A549 (cell line): ENCODE measurements at regions not wholly inside any gene's neighbourhood (a gene's known extent, or its start where the extent isn't known, plus 50 kb on each side); places are given as distances from the start of the nearest gene placed in this dataset.

Experiments used
- ATAC-seq, 2 experiments: fragments of 200-7000 bp in 1 of 2; fragments of >200 bp in 1 of 2; cut with Nextera tagmentation in 1 of 2; cut with Tn5 transposase in 1 of 2; 3 replicates each; pipeline versions ENCODE4 v1.8.0 to v1.9.1; 2018 to 2020; ENCODE audit warnings: mild to moderate bottlenecking in 1 of 2, moderate library complexity in 1 of 2
- CTCF ChIA-PET: fragments of 300-600 bp; sonication (Branson Sonifier 250); formaldehyde crosslinking; extraction: SDS; loops from one replicate; lab custom pipeline; 2021; ENCODE audit warnings: antibody characterized with exemption, inconsistent platforms; lab: Yijun Ruan, JAX
- POLR2A ChIA-PET: fragments of 350-600 bp; formaldehyde crosslinking; extraction: SDS; loops from one replicate; lab custom pipeline; 2021; ENCODE audit warnings: antibody characterized with exemption, inconsistent platforms; lab: Yijun Ruan, JAX
- DNase-seq, 2 experiments: peaks; one replicate each; pipeline versions ENCODE4 v3.0.0 to v3.0.0-alpha.2; 2011 to 2016; ENCODE audit warnings: low read depth in 1 of 2, low spot score in 1 of 2
- FAIRE-seq: peaks from 2 replicates; lab custom pipeline; 2011; peaks lifted over from hg19 to GRCh38; lab: Jason Lieb, UNC
- H3K27ac ChIP-seq, 2 experiments: fragments of >200 bp; sonication (Bioruptor Twin); formaldehyde crosslinking; 3 replicates each; pipeline ENCODE4 v1.5.1; 2016 to 2017
- H3K4me1 ChIP-seq: fragments of >200 bp; sonication (Bioruptor Twin); formaldehyde crosslinking; 3 replicates; pipeline ENCODE4 v1.6.1; 2016
- H3K4me2 ChIP-seq: fragments of >200 bp; sonication (Bioruptor Twin); formaldehyde crosslinking; 3 replicates; pipeline ENCODE4 v1.6.1; 2016
- H3K4me3 ChIP-seq: fragments of >200 bp; sonication (Bioruptor Twin); formaldehyde crosslinking; 3 replicates; pipeline ENCODE4 v1.5.1; 2016
- H3K9me3 ChIP-seq: fragments of >200 bp; sonication (Bioruptor Twin); formaldehyde crosslinking; 3 replicates; pipeline ENCODE4 v1.6.1; 2016
- ATOH8 ChIP-seq: fragments of 250-450 bp; sonication (Bioruptor Pico); IDR thresholded peaks from 2 replicates; pipeline ENCODE4 v1.5.0; 2020; ENCODE audit warnings: low read depth, mild to moderate bottlenecking, moderate library complexity
- BHLHE40 ChIP-seq: IDR thresholded peaks from 2 replicates; pipeline ENCODE4 v1.6.1; 2012; ENCODE audit warnings: low read depth, low read length, inconsistent platforms
- CBX2 ChIP-seq: fragments of 200-600 bp; sonication (generic); IDR thresholded peaks from 2 replicates; pipeline ENCODE4 v1.6.1; 2016; ENCODE audit warnings: low read depth, mild to moderate bottlenecking, borderline replicate concordance
- CBX8 ChIP-seq: fragments of 200-600 bp; sonication (generic); IDR thresholded peaks from 2 replicates; pipeline ENCODE4 v1.6.1; 2016
- E2F6 ChIP-seq: IDR thresholded peaks from 2 replicates; pipeline ENCODE4 v1.6.1; 2012; ENCODE audit warnings: low read depth, borderline replicate concordance
- ESRRA ChIP-seq: fragments of 150-350 bp; IDR thresholded peaks from 2 replicates; pipeline ENCODE4 v1.6.1; 2014; ENCODE audit warnings: mild to moderate bottlenecking, low read length, borderline replicate concordance
- FOSB ChIP-seq: fragments of 250-450 bp; sonication (Bioruptor Pico); IDR thresholded peaks from 2 replicates; pipeline ENCODE4 v1.5.0; 2020; ENCODE audit warnings: mild to moderate bottlenecking, moderate library complexity
- FOSL2 ChIP-seq, 2 experiments: fragments of 450-650 bp in 1 of 2; fragments of >200 bp in 1 of 2; sonication (Bioruptor Twin) in 1 of 2; formaldehyde crosslinking; IDR thresholded peaks; 2 replicates each; pipeline versions ENCODE4 v1.5.0 to v1.6.1; 2016 to 2020; ENCODE audit warnings: mild to moderate bottlenecking in 1 of 2, moderate library complexity in 1 of 2
- FOXS1 ChIP-seq: fragments of 250-450 bp; sonication (Bioruptor Pico); IDR thresholded peaks from 2 replicates; pipeline ENCODE4 v1.5.0; 2020; ENCODE audit warnings: mild to moderate bottlenecking, moderate library complexity
- HMGXB4 ChIP-seq: fragments of 250-450 bp; sonication (Bioruptor Pico); IDR thresholded peaks from 2 replicates; pipeline ENCODE4 v1.5.0; 2021; ENCODE audit warnings: mild to moderate bottlenecking, moderate library complexity, borderline replicate concordance
- HOXA7 ChIP-seq: fragments of 250-450 bp; sonication (Bioruptor Pico); IDR thresholded peaks from 2 replicates; pipeline ENCODE4 v1.5.0; 2020; ENCODE audit warnings: mild to moderate bottlenecking, moderate library complexity
- HOXB5 ChIP-seq: fragments of 250-450 bp; sonication (Bioruptor Pico); IDR thresholded peaks from 2 replicates; pipeline ENCODE4 v1.5.0; 2020; ENCODE audit warnings: mild to moderate bottlenecking, moderate library complexity
- JUN ChIP-seq, 2 experiments: fragments of >200 bp; sonication (Bioruptor Twin); formaldehyde crosslinking; IDR thresholded peaks; 2 replicates in 1 of 2; 3 replicates in 1 of 2; pipeline ENCODE4 v1.6.1; 2016 to 2017
- KDM5A ChIP-seq: fragments of 200-600 bp; sonication (generic); IDR thresholded peaks from 2 replicates; pipeline ENCODE4 v1.6.1; 2016; ENCODE audit warnings: antibody characterized with exemption, mild to moderate bottlenecking
- MYC ChIP-seq: IDR thresholded peaks from 2 replicates; pipeline ENCODE4 v1.6.1; 2012; ENCODE audit warnings: mild to moderate bottlenecking, inconsistent platforms, low read length, improper control_type of control experiment, borderline replicate concordance
- NPAS2 ChIP-seq: fragments of 250-450 bp; sonication (Bioruptor Pico); IDR thresholded peaks from 2 replicates; pipeline ENCODE4 v1.8.0; 2022; ENCODE audit warnings: mild to moderate bottlenecking, moderate library complexity, borderline replicate concordance
- NR3C1 ChIP-seq: fragments of >200 bp; sonication (Bioruptor Twin); formaldehyde crosslinking; IDR thresholded peaks from 3 replicates; pipeline ENCODE4 v1.6.1; 2017
- PHF8 ChIP-seq: fragments of 200-600 bp; sonication (generic); IDR thresholded peaks from 2 replicates; pipeline ENCODE4 v1.6.1; 2016; ENCODE audit warnings: low read depth, mild to moderate bottlenecking, antibody characterized with exemption, moderate library complexity, borderline replicate concordance
- POLR2A ChIP-seq: IDR thresholded peaks from 2 replicates; pipeline ENCODE4 v1.6.1; 2012; ENCODE audit warnings: mild to moderate bottlenecking, low read length
- POLR2AphosphoS2 ChIP-seq: conservative IDR thresholded peaks from 2 replicates; pipeline ENCODE4 v1.6.1; 2012; ENCODE audit warnings: low read length, improper control_type of control experiment, inconsistent platforms
- RAD21 ChIP-seq, 2 experiments: fragments of >200 bp in 1 of 2; sonication (Bioruptor Twin) in 1 of 2; formaldehyde crosslinking in 1 of 2; IDR thresholded peaks in 1 of 2; conservative IDR thresholded peaks in 1 of 2; 2 replicates in 1 of 2; 3 replicates in 1 of 2; pipeline ENCODE4 v1.6.1; 2012 to 2018; ENCODE audit warnings: inconsistent platforms in 1 of 2
- RARB ChIP-seq: fragments of 250-450 bp; sonication (Bioruptor Pico); IDR thresholded peaks from 2 replicates; pipeline ENCODE4 v1.8.0; 2021; ENCODE audit warnings: mild to moderate bottlenecking, moderate library complexity
- RCOR1 ChIP-seq: fragments of 150-350 bp; IDR thresholded peaks from 2 replicates; pipeline ENCODE4 v1.6.1; 2014; ENCODE audit warnings: antibody characterized with exemption, low read length, low read depth
- SMC3 ChIP-seq: fragments of >200 bp; sonication (Bioruptor Twin); formaldehyde crosslinking; IDR thresholded peaks from 3 replicates; pipeline ENCODE4 v1.6.1; 2018; ENCODE audit warnings: inconsistent platforms
- SREBF2 ChIP-seq: fragments of 450-650 bp; IDR thresholded peaks from 2 replicates; pipeline ENCODE4 v1.6.1; 2014; ENCODE audit warnings: mild to moderate bottlenecking, moderate library complexity
- ZFP36 ChIP-seq: fragments of 450-650 bp; IDR thresholded peaks from 2 replicates; pipeline ENCODE4 v1.6.1; 2014; ENCODE audit warnings: borderline replicate concordance; ENCODE audit not compliant: partially characterized antibody
- ZNF302 ChIP-seq: fragments of 250-450 bp; sonication (Bioruptor Pico); IDR thresholded peaks from 2 replicates; pipeline ENCODE4 v1.9.0; 2021; ENCODE audit warnings: inconsistent platforms, mild to moderate bottlenecking, moderate library complexity
- WGBS: methylation state at CpG from one replicate; pipeline ENCODE4 v1.1.6; 2017; ENCODE audit errors: missing lambda C conversion rate; 5-methylcytosine and 5-hydroxymethylcytosine counted together

GRCh38 chr13:74841651-74842050 lies 640.3 kb downstream of the TBC1D4 start:
- no peak for FAIRE-seq
- CTCF ChIA-PET = no interaction called here
- TF ChIP-seq CBX8 = no peak
- no peak for TF ChIP-seq RAD21 (conservative IDR thresholded peaks at IDR 0.05 in 1 of 2, IDR thresholded peaks at IDR 0.05 in 1 of 2)
- TF ChIP-seq SREBF2 = no peak
- TF ChIP-seq ESRRA = no peak
- TF ChIP-seq KDM5A = no peak
- no peak for TF ChIP-seq JUN (IDR thresholded peaks at IDR 0.05)

GRCh38 chr13:74841123-74841522 lies 640.8 kb downstream of the TBC1D4 start:
- Histone ChIP-seq H3K4me1 (no peaks in the 10 kb centered on the region), H3K4me2 (no peak overlapping the region), H3K9me3 (no peaks in the 10 kb centered on the region), H3K27ac (no peak overlapping the region), H3K4me3 (no peak overlapping the region)
- no peak for ATAC-seq
- ChIA-PET CTCF (no interaction called here), POLR2A (no interaction called here)
- no peak for DNase-seq
- no peak for TF ChIP-seq NR3C1
- TF ChIP-seq HOXA7 (CRISPR knock-in tag) = no peak
- no peak for TF ChIP-seq CBX2
- TF ChIP-seq E2F6 = no peak
- no peak for TF ChIP-seq CBX8
- no peak for TF ChIP-seq FOXS1
- TF ChIP-seq POLR2AphosphoS2 = no peak
- TF ChIP-seq RCOR1 = no peak
- no peak for TF ChIP-seq HMGXB4 (CRISPR knock-in tag)
- no peak for TF ChIP-seq HOXB5 (CRISPR knock-in tag)
- FAIRE-seq = no peak
- 53% methylated on average over 2 of the region's 2 CpGs for WGBS

More at GRCh38 chr13:74841651-74842050, 640.3 kb downstream of the TBC1D4 start:
- no peak overlapping the region for H3K4me2 ChIP-seq
- DNase-seq = no peak
- POLR2A ChIA-PET = no interaction called here
- H3K4me3 ChIP-seq = no peak overlapping the region
- no peak overlapping the region for H3K27ac ChIP-seq
- 76% methylated on average over 4 of the region's 4 CpGs for WGBS
- no peaks in the 10 kb centered on the region for H3K4me1 ChIP-seq
- ATAC-seq = no peak
- no peaks in the 10 kb centered on the region for H3K9me3 ChIP-seq

GRCh38 chr13:74839656-74840055 lies 642.3 kb downstream of the TBC1D4 start:
- H3K27ac ChIP-seq = no peak overlapping the region
- ATAC-seq = no peak
- no peak overlapping the region for H3K4me3 ChIP-seq
- no peak overlapping the region for H3K4me2 ChIP-seq
- ChIA-PET POLR2A (no interaction called here), CTCF (no interaction called here)
- H3K9me3 ChIP-seq = no peaks in the 10 kb centered on the region
- no peaks in the 10 kb centered on the region for H3K4me1 ChIP-seq
- TF ChIP-seq RARB (CRISPR knock-in tag) = no peak
- FAIRE-seq = no peak
- no peak for DNase-seq

- POLR2A ChIA-PET = no interaction called here
- WGBS = 63% methylated on average over 5 of the region's 5 CpGs
- CTCF ChIA-PET = interaction anchor here (0.6 kb wide), 1 partner anchor 1878 kb away, joined by 4 read pairs; no protein-coding TSS in a partner anchor
- H3K9me3 ChIP-seq = no peaks in the 10 kb centered on the region
- no peak overlapping the region for H3K4me2 ChIP-seq
- no peak for FAIRE-seq
- ATAC-seq = no peak
- H3K4me1 ChIP-seq = no peaks in the 10 kb centered on the region
- no peak overlapping the region for H3K4me3 ChIP-seq
- DNase-seq = no peak
- H3K27ac ChIP-seq = no peak overlapping the region
- TF ChIP-seq SMC3 = no peak
- no peak for TF ChIP-seq ATOH8 (CRISPR knock-in tag)
- TF ChIP-seq FOSL2 (IDR thresholded peaks at IDR 0.05) = no peak
- TF ChIP-seq FOSL2 (CRISPR knock-in tag; IDR thresholded peaks at IDR 0.05) = no peak
- no peak for TF ChIP-seq RCOR1
- no peak for TF ChIP-seq NPAS2 (CRISPR knock-in tag)
- TF ChIP-seq ZFP36 = no peak
- TF ChIP-seq BHLHE40 = no peak
- TF ChIP-seq MYC = no peak
- no peak for TF ChIP-seq JUN (IDR thresholded peaks at IDR 0.05)
- no peak for TF ChIP-seq PHF8
- no peak for TF ChIP-seq ZNF302
- TF ChIP-seq SREBF2 = no peak
- no peak for TF ChIP-seq POLR2A
- TF ChIP-seq HMGXB4 (CRISPR knock-in tag) = no peak
- no peak for TF ChIP-seq FOSB
Measured at GRCh38 chr13:74838096-74838495, 643.9 kb downstream of the TBC1D4 start.
